MM.1S (cell line): ENCODE measurements at regions not wholly inside any gene's neighbourhood (a gene's known extent, or its start where the extent isn't known, plus 50 kb on each side); places are given as distances from the start of the nearest gene placed in this dataset.

ENCODE experiments used
- DNase-seq: peaks from one replicate; pipeline ENCODE4 v3.0.0-alpha.2; 2015
- H2AFZ ChIP-seq: fragments of 300-600 bp; sonication (generic); 2 replicates; pipeline ENCODE4 v1.6.0; 2016; ENCODE audit warnings: antibody characterized with exemption, low read length
- H3F3A ChIP-seq: fragments of 300-600 bp; sonication (generic); 2 replicates; pipeline ENCODE4 v1.6.1; 2016; ENCODE audit warnings: mild to moderate bottlenecking, antibody characterized with exemption, low read length, moderate library complexity, mixed read lengths; ENCODE audit not compliant: insufficient read depth
- H3K27ac ChIP-seq: fragments of 300-600 bp; sonication (generic); 2 replicates; pipeline ENCODE4 v1.5.1; 2016; ENCODE audit warnings: mild to moderate bottlenecking, low read length
- H3K27me3 ChIP-seq: fragments of 300-600 bp; sonication (generic); replicated peaks from 2 replicates; pipeline ENCODE4 v1.6.0; 2016; ENCODE audit warnings: low read length; ENCODE audit not compliant: insufficient read depth
- H3K36me3 ChIP-seq: fragments of 300-600 bp; sonication (generic); replicated peaks from 2 replicates; pipeline ENCODE4 v1.6.1; 2016; ENCODE audit warnings: mild to moderate bottlenecking, low read length, mixed read lengths; ENCODE audit not compliant: insufficient read depth
- H3K4me1 ChIP-seq: fragments of 300-600 bp; sonication (generic); 2 replicates; pipeline ENCODE4 v1.6.1; 2016; ENCODE audit warnings: low read length, mixed read lengths
- H3K4me2 ChIP-seq: fragments of 300-600 bp; sonication (generic); 2 replicates; pipeline ENCODE4 v1.6.0; 2016; ENCODE audit warnings: low read depth, low read length
- H3K4me3 ChIP-seq: fragments of 300-600 bp; sonication (generic); 2 replicates; pipeline ENCODE4 v1.5.1; 2016; ENCODE audit warnings: low read length, mixed read lengths
- H3K79me2 ChIP-seq: fragments of 300-600 bp; sonication (generic); 2 replicates; pipeline ENCODE4 v1.6.1; 2016; ENCODE audit warnings: mixed run types, low read length, mixed read lengths
- H3K9ac ChIP-seq: fragments of 300-600 bp; sonication (generic); 2 replicates; pipeline ENCODE4 v1.6.1; 2016; ENCODE audit warnings: low read length, mixed read lengths
- H3K9me2 ChIP-seq: fragments of 300-600 bp; sonication (generic); replicated peaks from 2 replicates; pipeline ENCODE4 v1.6.1; 2016; ENCODE audit warnings: mild to moderate bottlenecking, low read length, mixed read lengths; ENCODE audit not compliant: insufficient read depth
- H3K9me3 ChIP-seq: fragments of 300-600 bp; sonication (generic); replicated peaks from 2 replicates; pipeline ENCODE4 v1.6.1; 2016; ENCODE audit warnings: mild to moderate bottlenecking, low read length, mixed read lengths; ENCODE audit not compliant: insufficient read depth
- H4K20me1 ChIP-seq: fragments of 300-600 bp; sonication (generic); 2 replicates; pipeline ENCODE4 v1.6.1; 2016; ENCODE audit warnings: mild to moderate bottlenecking, low read length, moderate library complexity, mixed read lengths; ENCODE audit not compliant: insufficient read depth
- EZH2 ChIP-seq: fragments of 300-600 bp; sonication (generic); optimal IDR thresholded peaks from 2 replicates; pipeline ENCODE3; 2017; ENCODE audit warnings: low read depth, mild to moderate bottlenecking, antibody characterized with exemption, low read length, mixed read lengths
- EZH2phosphoT487 ChIP-seq: fragments of 300-600 bp; sonication (generic); IDR thresholded peaks from 2 replicates; pipeline ENCODE4 v1.6.1; 2018; ENCODE audit warnings: antibody characterized with exemption, low read length
- TF ChIP-seq, protein P1 (sequence below): fragments of 300-600 bp; sonication (generic); IDR thresholded peaks from 2 replicates; pipeline ENCODE4 v1.5.1; 2016; ENCODE audit warnings: antibody characterized with exemption, low read length, mixed read lengths

DNA sequence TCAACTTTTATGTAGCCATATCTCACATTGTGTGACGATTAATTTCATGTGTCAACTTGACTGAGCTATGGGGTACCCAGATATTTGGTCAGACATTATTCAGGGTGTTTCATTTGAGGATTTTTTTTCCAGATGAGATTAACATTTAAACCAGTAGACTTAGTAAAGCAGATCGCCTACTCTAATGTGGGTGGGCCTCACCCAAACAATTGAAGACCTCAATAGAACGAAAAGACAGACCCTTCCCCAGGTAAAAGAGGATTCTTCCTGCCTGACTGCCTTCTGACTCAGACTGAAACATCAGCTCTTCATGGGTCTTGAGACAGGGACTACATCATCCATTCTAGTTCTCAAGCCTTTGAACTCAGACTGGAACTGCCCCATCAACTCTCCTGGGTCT, 231.7 kb upstream of the SASH1 start:
- H3K27ac ChIP-seq = no peak overlapping the region
- no peak overlapping the region for H3K9ac ChIP-seq
- H3K9me3 ChIP-seq = no peaks in the 10 kb centered on the region
- no peak overlapping the region for H3K4me3 ChIP-seq
- TF ChIP-seq EZH2 (no peak), EZH2phosphoT487 (no peak)
- TF ChIP-seq, protein P1, sequence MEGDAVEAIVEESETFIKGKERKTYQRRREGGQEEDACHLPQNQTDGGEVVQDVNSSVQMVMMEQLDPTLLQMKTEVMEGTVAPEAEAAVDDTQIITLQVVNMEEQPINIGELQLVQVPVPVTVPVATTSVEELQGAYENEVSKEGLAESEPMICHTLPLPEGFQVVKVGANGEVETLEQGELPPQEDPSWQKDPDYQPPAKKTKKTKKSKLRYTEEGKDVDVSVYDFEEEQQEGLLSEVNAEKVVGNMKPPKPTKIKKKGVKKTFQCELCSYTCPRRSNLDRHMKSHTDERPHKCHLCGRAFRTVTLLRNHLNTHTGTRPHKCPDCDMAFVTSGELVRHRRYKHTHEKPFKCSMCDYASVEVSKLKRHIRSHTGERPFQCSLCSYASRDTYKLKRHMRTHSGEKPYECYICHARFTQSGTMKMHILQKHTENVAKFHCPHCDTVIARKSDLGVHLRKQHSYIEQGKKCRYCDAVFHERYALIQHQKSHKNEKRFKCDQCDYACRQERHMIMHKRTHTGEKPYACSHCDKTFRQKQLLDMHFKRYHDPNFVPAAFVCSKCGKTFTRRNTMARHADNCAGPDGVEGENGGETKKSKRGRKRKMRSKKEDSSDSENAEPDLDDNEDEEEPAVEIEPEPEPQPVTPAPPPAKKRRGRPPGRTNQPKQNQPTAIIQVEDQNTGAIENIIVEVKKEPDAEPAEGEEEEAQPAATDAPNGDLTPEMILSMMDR = no peak
- no peaks in the 10 kb centered on the region for H3K9me2 ChIP-seq
- H3K36me3 ChIP-seq = no peaks in the 10 kb centered on the region
- no peak overlapping the region for H3K4me2 ChIP-seq
- no peak overlapping the region for H2AFZ ChIP-seq
- H3K79me2 ChIP-seq = no peaks in the 10 kb centered on the region
- no peak for DNase-seq
- no peaks in the 10 kb centered on the region for H3K4me1 ChIP-seq
- H3F3A ChIP-seq = no peaks in the 10 kb centered on the region
- H4K20me1 ChIP-seq = no peaks in the 10 kb centered on the region
- H3K27me3 ChIP-seq = no peaks in the 10 kb centered on the region

DNA sequence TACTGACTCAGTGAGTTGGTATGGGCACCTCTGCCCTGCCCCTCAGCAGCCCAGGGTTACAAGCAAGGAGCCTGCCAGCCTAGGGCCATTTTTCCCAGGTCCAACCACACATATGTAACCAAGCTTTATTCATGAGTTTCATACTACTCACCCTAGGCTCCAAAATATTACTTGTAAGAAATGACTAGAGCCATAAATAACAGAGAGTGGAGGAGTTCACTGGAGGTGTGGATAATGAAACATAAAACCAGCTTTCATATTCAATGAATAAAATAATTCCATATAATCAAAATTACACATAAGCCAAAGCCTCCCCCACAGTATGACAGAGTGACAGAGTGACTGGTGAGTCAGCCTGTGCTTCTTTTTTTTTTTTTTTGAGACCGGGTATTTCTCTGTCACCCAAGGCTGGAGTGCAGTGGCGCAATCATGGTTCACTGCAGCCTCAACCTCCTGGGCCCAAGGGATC, 229.8 kb upstream of the SASH1 start:
- H3K79me2 ChIP-seq = no peaks in the 10 kb centered on the region
- H3K9ac ChIP-seq = no peak overlapping the region
- H3K4me1 ChIP-seq = no peaks in the 10 kb centered on the region
- no peak for TF ChIP-seq EZH2phosphoT487
- TF ChIP-seq EZH2 = no peak
- TF ChIP-seq, protein P1 = no peak
- no peak for DNase-seq
- no peak overlapping the region for H3K4me2 ChIP-seq
- H3F3A ChIP-seq = no peaks in the 10 kb centered on the region
- H3K9me2 ChIP-seq = no peaks in the 10 kb centered on the region
- no peaks in the 10 kb centered on the region for H4K20me1 ChIP-seq
- no peak overlapping the region for H3K4me3 ChIP-seq
- H3K9me3 ChIP-seq = no peaks in the 10 kb centered on the region
- no peaks in the 10 kb centered on the region for H3K27me3 ChIP-seq
- no peak overlapping the region for H3K27ac ChIP-seq
- H2AFZ ChIP-seq = no peak overlapping the region
- H3K36me3 ChIP-seq = no peaks in the 10 kb centered on the region

DNA sequence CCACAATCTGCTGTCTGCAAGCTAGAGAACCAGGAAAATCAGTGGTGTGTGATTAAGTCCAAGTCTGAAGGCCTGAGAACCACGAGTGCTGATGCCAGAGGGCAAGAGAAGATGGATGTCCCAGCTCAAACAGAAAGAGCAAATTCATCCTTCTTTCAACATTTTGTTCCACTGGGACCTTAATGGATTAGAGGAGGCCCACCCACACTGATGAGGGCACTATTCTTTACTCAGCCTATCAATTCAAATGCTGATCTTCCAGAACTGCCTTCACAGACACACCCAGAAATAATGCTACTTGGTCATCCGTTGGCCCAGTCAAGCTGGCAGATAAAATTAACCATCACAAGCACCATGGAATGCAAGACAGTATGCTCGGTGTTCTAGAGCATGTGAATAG, 226.6 kb upstream of the SASH1 start:
- no peak for DNase-seq
- no peaks in the 10 kb centered on the region for H3K9me2 ChIP-seq
- TF ChIP-seq, protein P1 = no peak
- TF ChIP-seq EZH2phosphoT487 = no peak
- no peak for TF ChIP-seq EZH2

More for the DNA sequence above, 226.6 kb upstream of the SASH1 start:
- H3K4me3 ChIP-seq = no peak overlapping the region
- H4K20me1 ChIP-seq = no peaks in the 10 kb centered on the region
- no peaks in the 10 kb centered on the region for H3F3A ChIP-seq
- no peaks in the 10 kb centered on the region for H3K79me2 ChIP-seq
- no peak overlapping the region for H3K9ac ChIP-seq
- H3K9me3 ChIP-seq = no peaks in the 10 kb centered on the region
- H2AFZ ChIP-seq = no peak overlapping the region
- no peak overlapping the region for H3K27ac ChIP-seq
- H3K27me3 ChIP-seq = no peaks in the 10 kb centered on the region
- no peaks in the 10 kb centered on the region for H3K36me3 ChIP-seq
- H3K4me1 ChIP-seq = no peaks in the 10 kb centered on the region
- no peak overlapping the region for H3K4me2 ChIP-seq
